ENCODE measurements at regions not wholly inside any gene's neighbourhood (a gene's known extent, or its start where the extent isn't known, plus 50 kb on each side); places are given as distances from the start of the nearest gene placed in this dataset.

GRCh38 chr9:28927691-28928090, 1354.4 kb upstream of the C9orf72 start:
- H2AFZ ChIP-seq (ENCODE audit: control insufficient read depth, low read depth, low read length) = no peak overlapping the region
- in situ Hi-C loops (cut with MboI) (no loop called here), intact Hi-C loops (cut with micrococcal nuclease; ENCODE audit: unreplicated experiment) (no loop called here)
- ChIA-PET CTCF (no interaction called here), SMC1A (ENCODE audit: uncharacterized antibody, unreplicated experiment) (no interaction called here), POLR2A (no interaction called here), RAD21 (ENCODE audit: unreplicated experiment) (no interaction called here)
- H3K4me3 ChIP-seq = no peak overlapping the region
- no peaks in the 10 kb centered on the region for H3K4me1 ChIP-seq (ENCODE audit: control insufficient read depth, insufficient read depth, low read length)
- no peaks in the 10 kb centered on the region for H3K36me3 ChIP-seq (ENCODE audit: control insufficient read depth in 2 of 2, insufficient read depth in 2 of 2, low read length in 1 of 2)
- ATAC-seq (no peak), FAIRE-seq (no peak), DNase-seq (ENCODE audit: low read depth, low spot score) (no peak)
- H3K79me2 ChIP-seq (ENCODE audit: control insufficient read depth, insufficient read depth, low read length) = no peaks in the 10 kb centered on the region
- WGBS (ENCODE audit: insufficient coverage, insufficient replicate concordance, low lambda C conversion rate, missing lambda C conversion rate) = 0% methylated on average over 1 of the region's 1 CpG
- H3K27ac ChIP-seq (ENCODE audit: control insufficient read depth, insufficient read depth) = no peak overlapping the region
- no peaks in the 10 kb centered on the region for H4K20me1 ChIP-seq (ENCODE audit: control insufficient read depth, insufficient read depth)
- no peak overlapping the region for H3K4me2 ChIP-seq (ENCODE audit: control insufficient read depth, insufficient read depth)
- H3K9me3 ChIP-seq (replicated peaks; ENCODE audit: control insufficient read depth, insufficient read depth, low read length) = no peaks in the 10 kb centered on the region
- BruUV-seq (replicated peaks) = no TSS peak
- H3K9ac ChIP-seq (ENCODE audit: control insufficient read depth, insufficient read depth, low read length) = no peak overlapping the region
- no peaks in the 10 kb centered on the region for H3K27me3 ChIP-seq (replicated peaks in 1 of 2; ENCODE audit: control insufficient read depth in 2 of 2, insufficient read depth in 2 of 2, low read length in 1 of 2)
- TF ChIP-seq BMI1 (IDR thresholded peaks at IDR 0.05; ENCODE audit: borderline replicate concordance) (no peak), ZBTB11 (CRISPR knock-in tag; IDR thresholded peaks at IDR 0.05) (no peak), NR2C2 (IDR thresholded peaks at IDR 0.05; ENCODE audit: borderline replicate concordance, control insufficient read depth, insufficient read length, low read depth) (no peak), RELB (IDR thresholded peaks at IDR 0.05; ENCODE audit: low read depth) (no peak), ATF7 (IDR thresholded peaks at IDR 0.05; ENCODE audit: low read depth) (no peak), STAT1 (conservative IDR thresholded peaks at IDR 0.05) (no peak), HSF1 (IDR thresholded peaks at IDR 0.05; ENCODE audit: low read depth, low read length) (no peak), POLR2AphosphoS2 (IDR thresholded peaks at IDR 0.05; ENCODE audit: low read depth, low read length) (no peak), ZBTB33 (IDR thresholded peaks at IDR 0.05) (no peak), POLR2AphosphoS5 (IDR thresholded peaks at IDR 0.05; ENCODE audit: low read length) (no peak), SRF (IDR thresholded peaks at IDR 0.05; ENCODE audit: low read depth in 2 of 2, low read length in 2 of 2) (no peak), NKRF (conservative IDR thresholded peaks at IDR 0.05) (no peak), PKNOX1 (IDR thresholded peaks at IDR 0.05) (no peak)
